ENCODE measurements at regions not wholly inside any gene's neighbourhood (a gene's known extent, or its start where the extent isn't known, plus 50 kb on each side); places are given as distances from the start of the nearest gene placed in this dataset.

- DNase-seq: no peak
These were observed 794.6 kb upstream of the ZNF608 start for GRCh38 chr5:125541085-125541484.

GRCh38 chr5:125549322-125549911 is 803.0 kb upstream of the ZNF608 start:
- DNase-seq: no peak

- no peak for DNase-seq
These were observed 803.8 kb upstream of the ZNF608 start for GRCh38 chr5:125550274-125550673.

- DNase-seq: no peak
These were observed 804.8 kb upstream of the ZNF608 start for GRCh38 chr5:125551246-125551645.

GRCh38 chr5:125551797-125552196 is 805.4 kb upstream of the ZNF608 start:
- no peak for DNase-seq

GRCh38 chr5:125552486-125552885 is 806.0 kb upstream of the ZNF608 start:
- no peak for DNase-seq

GRCh38 chr5:125554355-125554754 is 807.9 kb upstream of the ZNF608 start:
- no peak for DNase-seq

GRCh38 chr5:125555591-125555990 is 809.2 kb upstream of the ZNF608 start:
- DNase-seq: no peak

GRCh38 chr5:125558016-125558415 is 811.6 kb upstream of the ZNF608 start:
- DNase-seq: no peak

GRCh38 chr5:125558466-125558865 is 812.0 kb upstream of the ZNF608 start:
- DNase-seq: no peak

- DNase-seq: no peak
These were observed 812.9 kb upstream of the ZNF608 start for GRCh38 chr5:125559296-125559695.

- no peak for DNase-seq
These were observed 814.2 kb upstream of the ZNF608 start for GRCh38 chr5:125560476-125561225.

- DNase-seq: no peak
These were observed 818.0 kb upstream of the ZNF608 start for GRCh38 chr5:125564317-125564975.

GRCh38 chr5:125574491-125575044 is 828.1 kb upstream of the ZNF608 start:
- no peak for DNase-seq

GRCh38 chr5:125575171-125575890 is 828.9 kb upstream of the ZNF608 start:
- no peak for DNase-seq

- DNase-seq: no peak
These were observed 829.6 kb upstream of the ZNF608 start for GRCh38 chr5:125575891-125576505.

GRCh38 chr5:125576822-125577221 is 830.4 kb upstream of the ZNF608 start:
- DNase-seq: no peak

- DNase-seq: no peak
These were observed 832.1 kb upstream of the ZNF608 start for GRCh38 chr5:125578551-125578950.

- no peak for DNase-seq
These were observed 832.7 kb upstream of the ZNF608 start for GRCh38 chr5:125579182-125579581.

GRCh38 chr5:125581311-125581710 is 834.9 kb upstream of the ZNF608 start:
- no peak for DNase-seq

GRCh38 chr5:125582352-125582751 is 835.9 kb upstream of the ZNF608 start:
- no peak for DNase-seq

- DNase-seq: no peak
These were observed 837.1 kb upstream of the ZNF608 start for GRCh38 chr5:125583321-125584139.

Data from central memory CD4-positive, alpha-beta T cell (primary cell).